ENCODE measurements at regions not wholly inside any gene's neighbourhood (a gene's known extent, or its start where the extent isn't known, plus 50 kb on each side); places are given as distances from the start of the nearest gene placed in this dataset.

DNA sequence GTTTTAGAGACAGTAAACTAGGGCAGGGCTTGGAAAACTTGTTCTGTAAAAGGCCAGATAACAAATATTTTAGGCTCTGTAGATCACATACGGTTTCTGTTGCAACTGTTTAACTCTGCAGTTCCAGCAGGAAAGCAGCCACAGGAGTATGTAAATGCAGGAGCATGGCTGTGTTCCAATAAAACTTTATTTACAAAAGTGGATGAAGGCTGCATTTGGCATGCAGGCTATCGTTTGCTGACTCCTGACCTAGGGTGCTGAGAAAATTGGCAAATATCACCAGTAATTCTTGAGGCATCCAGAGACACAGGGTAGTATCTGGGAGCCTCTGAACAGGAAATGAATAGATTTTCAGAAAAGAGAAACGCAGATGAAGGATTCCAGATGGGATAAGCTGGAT is 274.0 kb downstream of the MAF start:
- no peak for DNase-seq

DNA sequence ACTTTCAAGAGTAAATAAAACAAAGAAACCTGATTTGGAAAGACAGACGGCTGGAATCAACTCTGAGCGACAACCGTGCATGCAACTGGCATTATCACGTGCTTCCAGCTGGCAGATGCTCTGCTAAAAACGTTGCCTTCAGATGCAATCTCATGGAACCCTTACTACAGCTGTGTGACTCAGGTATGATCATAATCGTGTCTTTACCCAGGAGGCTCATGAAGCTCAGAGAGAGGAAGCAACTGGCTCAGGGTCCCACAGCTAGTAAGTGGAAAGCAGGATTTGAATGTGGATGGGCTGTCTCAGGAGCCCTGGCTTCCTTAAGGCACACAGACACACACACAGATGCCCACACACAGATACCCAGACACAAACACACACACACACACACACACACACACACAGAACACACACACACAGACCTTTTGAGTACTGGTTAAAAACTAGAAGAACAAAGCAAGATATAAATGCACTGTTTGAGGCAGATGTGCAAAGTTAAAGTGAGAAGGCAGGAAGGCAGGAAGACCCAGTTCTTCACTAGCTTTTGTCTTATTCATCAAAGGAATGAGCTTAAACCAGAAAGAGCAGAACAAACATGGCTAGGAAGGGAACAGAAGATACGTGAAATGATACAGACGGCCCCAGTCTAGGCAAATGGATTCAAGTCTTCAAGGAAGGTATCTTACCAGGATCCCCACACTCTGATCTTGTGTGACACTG is 275.2 kb downstream of the MAF start:
- no peak for DNase-seq

DNA sequence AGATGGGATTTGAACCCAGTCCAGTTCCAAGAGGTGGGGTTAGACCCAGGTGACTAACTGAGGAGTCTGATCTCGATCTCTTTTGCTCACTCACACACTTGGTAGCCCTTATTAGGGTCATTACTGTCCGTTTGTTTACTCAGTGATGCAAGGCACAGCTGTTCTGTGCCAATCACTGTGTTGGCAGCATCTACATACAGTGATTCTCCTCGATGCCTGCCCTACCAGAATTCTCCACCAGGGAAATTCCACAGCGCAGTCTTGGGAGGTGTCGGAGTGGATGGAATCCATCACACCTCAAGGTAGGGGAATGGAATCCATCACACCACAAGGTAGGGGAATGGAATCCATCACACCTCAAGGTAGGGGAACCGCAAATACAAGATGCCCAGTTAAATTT is 279.6 kb downstream of the MAF start:
- DNase-seq: no peak

DNA sequence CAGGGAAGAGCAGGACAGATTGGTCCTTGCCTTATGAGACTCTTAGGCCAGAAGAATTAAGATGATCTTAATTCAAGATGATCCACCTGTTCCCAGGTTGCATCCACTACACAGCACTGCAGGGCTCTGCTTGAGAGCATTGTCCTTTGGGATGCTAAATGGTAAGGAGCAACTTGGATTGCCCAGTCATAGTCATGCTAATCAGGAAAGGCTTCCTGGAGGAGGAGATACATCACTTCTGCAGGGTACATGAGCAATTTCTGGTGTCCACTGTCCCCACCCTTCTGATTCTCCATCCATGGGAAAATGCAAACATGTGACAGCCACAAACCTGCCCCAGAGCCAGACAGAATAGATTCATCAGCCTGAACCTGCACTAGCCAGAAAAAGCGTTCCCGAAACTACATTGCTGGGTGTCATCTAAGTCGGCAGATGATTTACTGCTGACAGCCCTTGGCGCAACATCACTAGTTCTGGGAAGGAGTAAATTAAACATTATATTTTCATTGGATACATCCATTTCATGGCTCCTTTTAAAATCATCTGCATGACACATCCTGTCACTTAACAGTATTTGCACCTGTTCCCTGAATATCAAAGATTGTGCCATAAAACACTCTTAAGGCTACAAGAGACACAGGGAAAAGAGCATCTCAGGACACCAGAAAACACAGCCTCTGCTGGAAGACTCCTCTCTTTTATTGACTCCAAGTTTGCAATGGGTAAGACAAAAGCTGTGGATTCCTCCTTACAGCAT is 282.2 kb downstream of the MAF start:
- DNase-seq: no peak

DNA sequence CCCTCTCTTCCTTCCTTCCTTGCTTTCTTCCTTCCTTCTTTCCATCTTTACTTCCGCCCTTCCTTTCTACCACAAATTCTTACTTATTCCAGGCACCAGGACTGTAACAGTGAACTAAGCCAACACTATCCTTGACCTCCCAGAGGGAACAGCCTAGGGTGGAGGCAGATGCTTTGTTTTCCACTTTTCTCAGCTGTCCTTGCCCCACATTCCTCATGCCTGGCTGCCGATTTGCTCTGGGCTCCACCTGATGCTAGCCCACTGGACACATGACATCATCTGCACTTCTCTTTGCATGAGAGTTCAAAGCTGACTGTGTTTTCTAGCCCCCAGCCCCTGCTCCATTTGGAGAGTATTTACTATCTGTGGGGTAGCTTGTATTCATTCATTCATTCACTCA is 283.0 kb downstream of the MAF start:
- DNase-seq: no peak

DNA sequence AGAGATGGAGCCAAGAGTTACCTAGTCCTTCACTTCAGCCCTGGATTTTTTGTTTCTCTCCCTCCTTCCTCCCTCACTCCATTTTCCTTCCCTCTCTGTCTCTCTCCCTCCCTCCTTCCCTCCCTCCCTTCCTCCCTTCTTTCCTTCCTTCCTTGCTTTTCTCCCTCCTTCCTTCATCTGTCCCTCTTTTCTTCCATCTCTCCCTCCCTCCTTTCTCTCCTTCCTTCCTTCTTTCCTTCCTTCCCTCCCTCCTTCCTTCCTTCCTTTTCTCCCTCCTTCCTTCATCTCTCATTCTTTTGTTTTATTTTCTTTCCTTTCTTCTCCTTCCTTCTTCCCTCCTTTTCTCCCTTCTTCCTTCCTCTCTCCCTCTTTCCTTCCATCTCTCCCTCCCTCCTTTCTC is 283.5 kb downstream of the MAF start:
- DNase-seq: no peak

DNA sequence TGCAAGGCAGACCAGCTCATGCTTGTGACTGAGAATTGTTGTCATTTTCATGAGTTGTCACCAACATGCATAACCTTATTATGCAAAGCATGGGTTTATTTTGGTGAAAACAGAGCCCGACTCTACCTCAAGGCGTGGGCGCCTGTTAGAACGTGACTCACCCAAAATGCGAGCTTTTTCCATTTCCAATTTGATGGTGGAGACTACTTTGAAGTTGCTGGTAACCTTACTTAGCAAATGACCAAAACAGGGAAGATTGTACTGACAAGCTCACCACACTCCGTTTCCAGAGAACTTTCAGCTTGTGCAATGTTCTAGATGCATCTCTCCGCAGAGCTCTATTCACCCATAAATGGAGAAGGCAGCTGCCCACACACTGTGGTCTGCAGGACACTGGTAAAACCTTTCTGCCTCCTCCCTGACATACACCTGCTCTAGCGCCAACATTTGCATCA is 284.5 kb downstream of the MAF start:
- no peak for DNase-seq

DNA sequence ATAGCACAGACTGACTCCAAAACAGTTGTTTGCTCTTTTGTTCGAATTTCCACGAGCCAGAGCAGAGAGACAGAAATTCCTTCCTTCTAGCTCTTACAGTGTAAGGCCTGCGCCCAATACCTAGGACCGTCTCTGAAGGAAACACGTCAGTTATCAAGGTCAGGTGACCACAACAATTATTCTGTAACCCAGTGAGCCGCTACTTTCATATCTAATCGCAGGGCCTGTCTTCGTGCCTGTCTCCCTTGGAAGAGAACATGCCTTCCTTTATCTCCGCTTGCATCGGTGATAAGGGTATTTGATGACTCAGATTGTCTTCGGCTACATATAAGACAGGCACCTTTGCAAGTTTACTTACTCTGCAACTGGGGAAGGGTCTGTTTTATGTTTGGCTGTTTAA is 288.0 kb downstream of the MAF start:
- DNase-seq: no peak

DNA sequence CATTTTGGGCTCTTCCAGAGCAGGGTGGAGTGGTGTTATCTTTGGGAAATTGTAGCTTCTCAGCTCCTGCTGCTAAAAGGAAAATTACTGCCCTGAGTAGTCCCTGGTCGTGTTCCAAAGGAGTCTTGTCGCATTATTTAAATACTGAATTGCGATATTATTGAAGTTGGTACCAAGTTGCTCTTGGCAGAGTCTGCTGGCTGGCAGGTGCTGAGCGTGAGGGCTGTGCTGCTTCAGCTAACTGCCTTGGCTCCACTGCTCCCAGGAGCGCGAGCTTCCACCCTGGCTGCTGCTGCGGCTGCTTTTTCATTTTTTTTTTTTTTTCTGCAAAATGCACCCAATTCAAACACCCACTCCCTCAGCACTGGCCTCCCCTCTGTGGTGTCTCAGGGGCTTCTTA is 289.8 kb downstream of the MAF start:
- no peak for DNase-seq

DNA sequence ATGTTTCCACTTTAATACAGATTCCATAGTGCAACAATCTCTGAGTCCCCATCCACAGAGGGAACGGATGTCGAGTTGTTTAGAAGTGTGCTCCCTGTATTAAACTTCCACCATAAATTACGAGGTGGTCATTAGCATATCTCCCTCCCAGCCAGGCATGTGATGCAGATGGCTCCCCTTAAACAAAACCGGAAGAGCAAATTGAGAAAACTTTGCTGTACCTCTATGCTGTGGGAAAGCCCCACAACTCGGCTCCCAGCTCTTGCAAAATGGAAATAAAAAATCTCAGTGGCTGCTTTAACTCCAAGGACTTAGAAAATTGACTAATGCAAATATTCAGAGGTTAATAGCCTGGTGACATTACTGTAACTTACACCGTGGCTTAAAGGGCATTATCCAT is 290.9 kb downstream of the MAF start:
- no peak for DNase-seq

DNA sequence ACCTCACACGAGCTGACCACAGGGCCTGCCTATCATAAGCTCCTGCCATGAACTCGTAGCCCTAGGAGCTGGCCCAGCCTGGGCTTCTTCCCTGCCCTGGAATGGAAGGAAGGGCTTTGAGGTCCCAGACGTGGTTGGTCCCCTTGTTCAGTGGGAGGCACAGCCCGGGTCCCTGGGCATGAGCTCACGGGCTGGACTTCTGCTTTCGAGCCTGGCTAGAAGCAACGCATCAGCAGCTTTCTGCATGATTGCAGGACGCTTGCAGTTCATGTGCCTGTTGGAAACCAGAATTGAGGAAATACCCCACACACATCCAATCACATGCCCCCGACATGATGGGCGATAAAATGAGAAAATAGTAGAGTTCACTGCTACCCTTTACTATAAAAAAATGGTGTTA is 293.3 kb downstream of the MAF start:
- no peak for DNase-seq

DNA sequence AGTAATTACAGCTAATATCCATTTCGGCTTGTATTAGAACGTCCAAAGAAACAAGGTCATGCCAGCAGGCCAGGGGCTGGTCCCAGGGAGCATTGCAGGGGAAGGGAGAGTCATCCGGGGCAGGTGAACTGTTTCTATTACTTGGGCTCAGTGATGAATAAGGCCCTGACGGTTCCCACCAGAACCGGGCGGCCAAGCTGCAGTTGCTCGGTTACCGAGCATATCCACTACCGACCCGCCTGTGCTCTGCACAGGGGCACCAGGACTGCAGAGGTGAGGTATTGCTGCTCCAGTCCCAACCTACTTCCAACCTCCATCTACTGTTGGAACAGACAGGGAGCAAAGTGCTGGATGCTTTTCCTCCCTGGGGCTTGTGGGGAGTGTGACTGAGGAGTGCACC is 295.5 kb downstream of the MAF start:
- no peak for DNase-seq

DNA sequence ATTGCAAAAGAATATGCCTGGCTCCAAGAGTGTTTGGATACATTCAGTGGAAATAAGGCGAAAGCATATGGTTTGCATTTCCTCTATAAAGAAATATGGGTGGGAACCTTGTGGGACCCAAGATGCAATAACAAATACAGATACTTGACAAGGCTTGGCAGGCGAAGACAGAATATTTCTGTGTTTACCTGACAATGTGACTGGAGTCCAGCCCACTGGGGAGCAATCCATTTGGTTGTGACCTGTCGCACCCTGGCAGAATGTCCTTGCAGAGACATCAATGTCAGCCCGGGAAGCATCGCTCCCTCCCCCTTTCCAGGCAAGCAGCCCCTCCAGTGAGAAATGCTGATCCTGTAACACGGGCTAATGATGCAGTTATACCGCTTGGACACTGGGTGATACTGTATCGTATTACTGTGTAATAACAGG is 296.6 kb downstream of the MAF start:
- no peak for DNase-seq

DNA sequence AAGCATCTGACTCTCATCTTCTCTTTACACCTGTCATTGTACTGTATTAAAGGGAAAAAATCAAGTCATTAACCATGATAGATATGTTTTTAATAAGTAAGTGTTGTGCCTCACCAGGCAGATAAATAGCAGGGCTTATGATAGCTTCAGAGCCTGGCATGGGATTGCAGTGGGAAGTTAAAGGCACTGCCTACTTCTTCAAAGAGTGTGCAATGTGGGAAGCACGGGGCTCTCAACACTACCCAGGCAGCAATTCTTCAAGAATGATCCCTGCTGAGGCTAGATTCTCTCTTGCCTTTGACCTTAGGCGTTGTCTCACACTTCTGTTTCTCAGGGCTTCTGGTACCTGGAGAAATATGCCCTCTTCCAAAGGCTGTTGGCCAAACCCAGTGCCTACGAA is 297.3 kb downstream of the MAF start:
- DNase-seq: no peak

DNA sequence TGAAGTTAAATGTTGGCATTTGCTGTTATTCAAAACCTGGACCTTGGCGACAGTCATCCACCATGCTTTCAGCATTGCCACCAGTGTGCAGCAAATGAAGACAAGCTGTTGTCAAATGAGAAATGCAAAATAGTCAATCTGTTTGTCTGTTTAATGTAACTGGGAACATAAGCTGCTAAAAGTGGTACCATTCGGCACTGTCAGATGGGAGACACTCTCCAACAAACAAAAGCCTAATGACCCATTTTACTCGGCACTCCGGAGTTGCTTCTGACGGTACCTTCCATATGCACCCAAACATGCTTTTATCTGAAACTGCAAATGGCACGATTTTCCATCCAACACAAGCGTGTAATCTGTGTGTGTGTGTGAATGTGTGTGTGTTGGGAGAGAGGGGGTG is 297.8 kb downstream of the MAF start:
- no peak for DNase-seq

DNA sequence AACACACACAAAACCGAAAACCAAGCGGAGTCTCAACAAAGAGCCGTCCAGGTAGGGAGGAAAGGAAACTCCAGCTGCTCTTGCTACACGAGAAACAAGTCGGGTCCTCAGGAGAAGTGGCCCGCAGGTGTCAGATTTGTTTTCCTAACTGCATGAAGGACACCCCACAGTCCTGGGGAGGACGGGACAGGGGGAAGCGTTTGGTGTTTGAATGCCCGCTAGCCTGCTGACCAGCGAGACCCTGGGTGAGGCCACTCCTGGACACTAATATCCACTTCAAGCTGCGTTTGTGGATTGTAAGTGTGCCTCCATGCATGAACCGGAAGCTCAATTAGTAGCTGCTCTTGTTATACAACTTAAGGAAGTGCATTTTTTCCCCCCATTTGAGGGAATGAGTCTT is 299.5 kb downstream of the MAF start:
- no peak for DNase-seq

DNA sequence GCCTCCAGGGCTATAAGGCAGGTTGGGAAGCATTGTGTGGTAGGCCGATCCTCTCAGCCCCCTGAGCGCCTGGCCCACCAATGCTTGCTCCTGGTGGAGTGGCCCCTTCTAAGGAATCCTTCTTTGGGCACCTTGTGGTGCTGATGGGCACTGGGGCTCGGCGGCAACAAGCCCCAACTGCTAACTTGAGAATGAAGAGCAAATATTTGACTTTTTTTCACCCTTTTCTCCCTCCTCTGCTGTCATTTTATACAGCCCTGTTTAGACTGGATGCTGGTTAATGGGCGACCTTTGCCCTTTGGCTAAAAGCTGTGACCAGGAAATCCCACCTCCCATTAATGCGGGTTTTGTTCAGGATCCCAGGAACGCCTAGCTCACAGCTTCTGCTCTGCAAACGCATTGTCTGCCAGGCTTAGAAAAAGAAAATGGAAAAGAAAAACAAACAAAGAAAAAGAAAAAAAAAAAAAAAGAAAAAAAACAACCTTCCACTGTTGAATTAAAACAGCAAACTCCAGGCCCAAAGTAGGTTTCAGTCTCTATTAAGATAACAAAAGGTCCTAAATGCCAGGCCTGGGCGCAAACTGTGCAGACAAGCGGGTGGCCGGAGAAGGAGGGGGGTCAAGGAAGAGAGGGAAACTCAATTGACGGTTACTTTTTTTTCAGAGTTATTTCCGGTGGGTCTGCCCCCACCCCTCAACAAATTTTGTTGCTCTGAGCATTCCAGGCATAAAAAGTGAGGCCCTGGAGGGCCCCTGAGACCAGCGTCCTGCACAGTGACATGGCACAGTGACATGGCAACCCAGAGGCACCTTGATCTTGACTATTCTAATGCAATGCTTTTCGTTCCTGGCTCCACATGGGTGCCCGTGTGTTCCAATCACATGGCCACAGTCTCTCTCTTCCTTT is 301.4 kb downstream of the MAF start:
- no peak for DNase-seq

DNA sequence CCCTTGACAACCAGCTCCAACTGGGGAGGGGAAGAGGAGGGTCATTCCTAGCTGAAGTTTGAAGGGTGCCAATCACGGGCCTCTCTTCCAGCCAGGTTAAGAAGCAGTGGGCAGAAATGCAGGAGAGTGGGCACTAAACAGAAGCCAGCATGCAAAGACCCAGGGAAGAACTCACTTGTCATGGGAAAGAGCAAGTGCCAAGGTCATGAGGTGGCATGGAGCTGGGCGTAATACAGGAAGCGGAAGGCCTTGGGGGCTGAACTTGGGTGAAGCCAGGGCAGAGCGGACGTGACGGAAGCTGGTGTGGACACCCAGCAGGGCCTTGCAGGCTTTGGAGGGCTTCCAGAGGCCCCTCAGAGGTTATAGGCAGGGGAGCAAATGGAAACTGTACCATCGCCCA is 302.1 kb downstream of the MAF start:
- DNase-seq: no peak

DNA sequence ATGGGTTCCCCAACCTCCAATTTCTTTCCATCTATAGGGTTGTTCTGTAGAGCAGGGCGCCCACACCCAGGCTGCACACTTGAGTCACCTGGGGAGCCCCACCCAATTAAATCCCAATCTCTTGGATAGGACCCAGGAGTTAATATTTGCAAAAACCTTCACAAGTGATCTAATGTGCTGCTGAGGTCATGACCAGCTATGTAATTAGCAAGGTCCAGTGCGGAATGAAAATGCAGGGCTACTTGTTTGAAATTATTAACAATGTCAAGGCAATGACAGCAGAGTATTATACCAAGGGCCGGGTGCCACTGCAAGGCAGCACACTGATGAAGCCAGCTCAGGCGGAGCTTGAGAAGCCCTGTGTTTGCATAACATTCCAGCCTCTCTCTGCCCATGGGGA is 302.7 kb downstream of the MAF start:
- DNase-seq: no peak

DNA sequence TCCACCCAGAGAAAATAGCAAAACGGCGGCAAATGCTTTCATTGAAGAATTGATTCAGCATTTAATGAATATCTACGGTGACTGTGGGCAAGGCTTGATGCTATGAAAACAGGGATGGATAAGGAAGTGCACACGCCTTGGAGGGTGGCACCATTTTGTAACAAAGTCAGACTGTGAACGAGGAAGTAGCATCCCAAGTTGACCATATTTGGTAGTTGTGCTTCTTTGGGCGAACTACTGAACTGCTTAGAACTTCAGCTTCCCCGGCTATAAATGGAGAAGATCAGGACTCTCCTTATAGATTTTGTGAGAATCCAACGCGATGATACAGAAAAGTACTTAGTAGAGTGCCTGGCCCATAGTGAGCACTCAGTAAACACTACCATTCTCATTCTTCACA is 303.2 kb downstream of the MAF start:
- no peak for DNase-seq

DNA sequence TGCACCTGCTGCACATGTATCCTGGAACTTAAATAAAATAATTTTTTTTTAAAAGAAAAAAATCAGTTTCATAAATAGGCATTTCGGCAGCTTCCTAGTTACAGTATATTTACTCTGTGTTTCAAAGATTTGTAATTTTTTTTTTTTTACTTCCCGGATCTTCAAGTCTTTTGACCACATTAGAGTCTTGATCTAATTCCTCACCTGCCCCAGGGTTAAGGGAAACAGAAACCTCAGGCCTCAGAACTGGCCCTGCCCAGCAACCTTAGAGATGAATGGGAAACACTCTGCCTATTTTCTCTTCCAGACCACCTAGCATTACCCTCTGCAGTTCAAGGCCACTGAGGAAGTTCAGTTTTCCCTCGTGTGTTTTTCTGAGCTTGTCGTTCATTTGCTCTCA is 304.0 kb downstream of the MAF start:
- no peak for DNase-seq

DNA sequence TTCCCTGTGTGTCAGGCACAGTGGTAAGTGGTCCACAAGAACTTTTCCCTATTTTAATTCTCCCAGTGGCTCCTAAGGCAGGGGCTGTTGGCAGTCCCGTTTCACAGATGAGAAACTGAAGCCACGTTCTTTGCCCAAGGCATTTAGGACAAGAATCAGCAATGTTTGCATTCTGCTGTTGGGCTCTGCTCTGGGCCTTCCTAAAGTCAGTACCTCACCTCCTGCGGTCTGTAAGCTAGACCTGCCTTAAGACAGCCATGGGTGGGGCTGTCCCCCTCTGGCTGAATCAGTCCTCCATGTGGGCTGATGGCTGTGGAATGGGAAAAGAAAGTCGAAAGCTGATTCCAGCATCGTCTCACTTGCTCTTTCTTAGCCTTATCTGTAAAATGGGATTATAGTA is 304.8 kb downstream of the MAF start:
- DNase-seq: no peak

DNA sequence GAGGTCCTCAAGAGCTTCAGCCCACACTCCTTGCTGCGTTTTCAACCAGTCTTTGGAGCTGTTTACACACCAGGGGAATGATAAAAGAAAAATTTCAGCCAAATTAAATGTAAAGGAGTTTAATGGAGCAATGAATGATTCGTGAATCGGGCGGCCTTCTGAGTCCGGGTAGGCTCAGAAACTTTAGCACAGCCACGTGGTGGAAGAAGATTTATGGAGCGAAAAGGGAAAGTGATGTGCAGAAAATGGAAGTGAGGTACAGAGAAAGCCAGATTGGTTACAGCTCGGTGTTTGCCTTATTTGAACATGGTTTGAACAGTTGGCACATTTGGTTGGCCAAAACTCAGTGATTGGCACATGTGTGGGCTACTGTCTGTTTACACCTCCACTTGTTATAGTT is 305.4 kb downstream of the MAF start:
- DNase-seq: no peak

DNA sequence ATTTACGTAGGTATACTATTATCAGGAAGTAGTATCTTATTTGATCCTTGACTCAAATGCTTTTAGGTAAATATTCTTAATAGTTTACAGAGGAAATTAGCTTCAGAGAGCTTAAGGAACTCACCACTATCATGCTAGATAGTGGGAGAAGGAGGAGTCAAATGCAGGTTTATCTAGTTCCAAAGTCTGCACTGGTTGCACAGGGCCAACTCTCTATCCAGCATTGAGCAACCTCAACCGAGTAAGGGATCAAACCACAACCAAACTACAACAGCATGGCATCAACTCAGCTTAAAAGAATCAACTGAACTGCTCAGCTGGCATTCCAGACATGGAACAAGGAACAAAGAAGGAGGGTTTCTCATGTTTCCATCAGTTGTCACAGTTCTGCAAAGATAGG is 306.0 kb downstream of the MAF start:
- no peak for DNase-seq

Data from NCI-H524 treated with DMSO at 0.1 percent for 48 hours (cell line).